ENCODE measurements at regions not wholly inside any gene's neighbourhood (a gene's known extent, or its start where the extent isn't known, plus 50 kb on each side); places are given as distances from the start of the nearest gene placed in this dataset.
A peak's percentile ranks its signal among the peaks of the same experiment; 100 is the strongest.

- no peak overlapping the region for H3K4me3 ChIP-seq (ENCODE audit: low read length)
- H3K27me3 ChIP-seq (ENCODE audit: insufficient read depth, low read length) = peaks cover 19% of the 10 kb centered on the region
- no peaks in the 10 kb centered on the region for H3K9me3 ChIP-seq (ENCODE audit: insufficient read depth, low read depth, low read length)
- no peak overlapping the region for H3K27ac ChIP-seq (ENCODE audit: low read depth, low read length)
- no peaks in the 10 kb centered on the region for H3K36me3 ChIP-seq (ENCODE audit: insufficient read depth, low read length)
- no peak overlapping the region for H3K9ac ChIP-seq (ENCODE audit: low read depth, low read length)
- no peaks in the 10 kb centered on the region for H3K4me1 ChIP-seq (ENCODE audit: insufficient read depth, low read length)
Observed at GRCh38 chr7:18081617-18082016, 54.0 kb upstream of the PRPS1L1 start.

GRCh38 chr7:18082169-18082568 is 54.5 kb upstream of the PRPS1L1 start:
- H3K4me3 ChIP-seq (ENCODE audit: low read length) = no peak overlapping the region
- 98% methylated on average over 2 of the region's 2 CpGs for WGBS
- no peak overlapping the region for H3K27ac ChIP-seq (ENCODE audit: low read depth, low read length)
- H3K4me1 ChIP-seq (ENCODE audit: insufficient read depth, low read length) = no peaks in the 10 kb centered on the region; the same call in 1 of the 2 replicates
- H3K36me3 ChIP-seq (ENCODE audit: insufficient read depth, low read length) = no peaks in the 10 kb centered on the region
- H3K27me3 ChIP-seq (ENCODE audit: insufficient read depth, low read length) = peaks cover 23% of the 10 kb centered on the region
- no peak overlapping the region for H3K9ac ChIP-seq (ENCODE audit: low read depth, low read length)
- H3K9me3 ChIP-seq (ENCODE audit: insufficient read depth, low read depth, low read length) = no peaks in the 10 kb centered on the region

- no peaks in the 10 kb centered on the region for H3K36me3 ChIP-seq (ENCODE audit: insufficient read depth, low read length)
- no peak overlapping the region for H3K27ac ChIP-seq (ENCODE audit: low read depth, low read length)
- H3K27me3 ChIP-seq (ENCODE audit: insufficient read depth, low read length) = peaks cover 63% of the 10 kb centered on the region
- under 1% methylated on average over 108 of the region's 108 CpGs for whole genome bisulfite sequencing
- H3K9ac ChIP-seq (ENCODE audit: low read depth, low read length) = no peak overlapping the region
- H3K9me3 ChIP-seq (ENCODE audit: insufficient read depth, low read depth, low read length) = no peaks in the 10 kb centered on the region
- H3K4me3 ChIP-seq (ENCODE audit: low read length) = peak overlapping the region; percentile 72
- peaks cover 4% of the 10 kb centered on the region; the same call in 1 of the 2 replicates for H3K4me1 ChIP-seq (ENCODE audit: insufficient read depth, low read length)
Observed at GRCh38 chr7:18086165-18087025, 58.7 kb upstream of the PRPS1L1 start.

- Histone ChIP-seq H3K9ac (ENCODE audit: low read depth, low read length) (no peak overlapping the region), H3K27me3 (ENCODE audit: insufficient read depth, low read length) (peaks cover 63% of the 10 kb centered on the region)
Observed at GRCh38 chr7:18087026-18087686, 59.5 kb upstream of the PRPS1L1 start.

GRCh38 chr7:18087687-18088078 is 60.0 kb upstream of the PRPS1L1 start:
- H3K9ac ChIP-seq (ENCODE audit: low read depth, low read length) = no peak overlapping the region
- peak overlapping the region; percentile 72 for H3K4me3 ChIP-seq (ENCODE audit: low read length)
- peaks cover 63% of the 10 kb centered on the region for H3K27me3 ChIP-seq (ENCODE audit: insufficient read depth, low read length)
- H3K9me3 ChIP-seq (ENCODE audit: insufficient read depth, low read depth, low read length) = no peaks in the 10 kb centered on the region
- no peaks in the 10 kb centered on the region for H3K36me3 ChIP-seq (ENCODE audit: insufficient read depth, low read length)
- H3K4me1 ChIP-seq (ENCODE audit: insufficient read depth, low read length) = peaks cover 4% of the 10 kb centered on the region; the same call in 1 of the 2 replicates
- H3K27ac ChIP-seq (ENCODE audit: low read depth, low read length) = no peak overlapping the region
- WGBS = 6% methylated on average over 14 of the region's 14 CpGs

More at GRCh38 chr7:18087026-18087686, 59.5 kb upstream of the PRPS1L1 start:
- Histone ChIP-seq H3K9me3 (ENCODE audit: insufficient read depth, low read depth, low read length) (no peaks in the 10 kb centered on the region), H3K4me1 (ENCODE audit: insufficient read depth, low read length) (peaks cover 4% of the 10 kb centered on the region; the same call in 1 of the 2 replicates), H3K36me3 (ENCODE audit: insufficient read depth, low read length) (no peaks in the 10 kb centered on the region), H3K4me3 (ENCODE audit: low read length) (peak overlapping the region; percentile 72), H3K27ac (ENCODE audit: low read depth, low read length) (no peak overlapping the region)
- WGBS = 1% methylated on average over 37 of the region's 38 CpGs

- Histone ChIP-seq H3K27me3 (ENCODE audit: insufficient read depth, low read length) (peaks cover 2% of the 10 kb centered on the region; the same call in 1 of the 2 replicates), H3K36me3 (ENCODE audit: insufficient read depth, low read length) (no peaks in the 10 kb centered on the region), H3K4me1 (ENCODE audit: insufficient read depth, low read length) (no peaks in the 10 kb centered on the region), H3K9me3 (ENCODE audit: insufficient read depth, low read depth, low read length) (no peaks in the 10 kb centered on the region), H3K4me3 (ENCODE audit: low read length) (no peak overlapping the region), H3K9ac (ENCODE audit: low read depth, low read length) (no peak overlapping the region), H3K27ac (ENCODE audit: low read depth, low read length) (no peak overlapping the region)
- WGBS = 92% methylated on average over 1 of the region's 2 CpGs
Observed at GRCh38 chr7:18096087-18096486, 68.4 kb upstream of the PRPS1L1 start.

- H3K36me3 ChIP-seq (ENCODE audit: insufficient read depth, low read length) = no peaks in the 10 kb centered on the region
- H3K9me3 ChIP-seq (ENCODE audit: insufficient read depth, low read depth, low read length) = no peaks in the 10 kb centered on the region
- WGBS = 91% methylated on average over 2 of the region's 2 CpGs
- H3K4me3 ChIP-seq (ENCODE audit: low read length) = no peak overlapping the region
- H3K4me1 ChIP-seq (ENCODE audit: insufficient read depth, low read length) = no peaks in the 10 kb centered on the region
- no peak overlapping the region for H3K27ac ChIP-seq (ENCODE audit: low read depth, low read length)
- H3K9ac ChIP-seq (ENCODE audit: low read depth, low read length) = no peak overlapping the region
- no peaks in the 10 kb centered on the region for H3K27me3 ChIP-seq (ENCODE audit: insufficient read depth, low read length)
Observed at GRCh38 chr7:18102576-18102975, 74.9 kb upstream of the PRPS1L1 start.

- no peak overlapping the region for H3K4me3 ChIP-seq (ENCODE audit: low read length)
- H3K27ac ChIP-seq (ENCODE audit: low read depth, low read length) = no peak overlapping the region
- no peaks in the 10 kb centered on the region for H3K27me3 ChIP-seq (ENCODE audit: insufficient read depth, low read length)
- H3K9ac ChIP-seq (ENCODE audit: low read depth, low read length) = no peak overlapping the region
- H3K9me3 ChIP-seq (ENCODE audit: insufficient read depth, low read depth, low read length) = no peaks in the 10 kb centered on the region
- H3K36me3 ChIP-seq (ENCODE audit: insufficient read depth, low read length) = no peaks in the 10 kb centered on the region
- 96% methylated on average over 14 of the region's 15 CpGs for whole genome bisulfite sequencing
- no peaks in the 10 kb centered on the region for H3K4me1 ChIP-seq (ENCODE audit: insufficient read depth, low read length)
Observed at GRCh38 chr7:18103436-18104218, 76.0 kb upstream of the PRPS1L1 start.

- Histone ChIP-seq H3K36me3 (ENCODE audit: insufficient read depth, low read length) (no peaks in the 10 kb centered on the region), H3K27me3 (ENCODE audit: insufficient read depth, low read length) (no peaks in the 10 kb centered on the region), H3K9ac (ENCODE audit: low read depth, low read length) (no peak overlapping the region), H3K4me3 (ENCODE audit: low read length) (no peak overlapping the region), H3K9me3 (ENCODE audit: insufficient read depth, low read depth, low read length) (no peaks in the 10 kb centered on the region), H3K4me1 (ENCODE audit: insufficient read depth, low read length) (no peaks in the 10 kb centered on the region), H3K27ac (ENCODE audit: low read depth, low read length) (no peak overlapping the region)
- WGBS = 97% methylated on average over 1 of the region's 1 CpG
Observed at GRCh38 chr7:18109762-18110161, 82.1 kb upstream of the PRPS1L1 start.

- Histone ChIP-seq H3K4me3 (ENCODE audit: low read length) (no peak overlapping the region), H3K4me1 (ENCODE audit: insufficient read depth, low read length) (no peaks in the 10 kb centered on the region), H3K36me3 (ENCODE audit: insufficient read depth, low read length) (no peaks in the 10 kb centered on the region), H3K27ac (ENCODE audit: low read depth, low read length) (no peak overlapping the region), H3K9me3 (ENCODE audit: insufficient read depth, low read depth, low read length) (no peaks in the 10 kb centered on the region), H3K9ac (ENCODE audit: low read depth, low read length) (no peak overlapping the region), H3K27me3 (ENCODE audit: insufficient read depth, low read length) (no peaks in the 10 kb centered on the region)
- no CpG with 5 or more reads among the region's 1 CpG for WGBS
Observed at GRCh38 chr7:18116661-18117060, 89.0 kb upstream of the PRPS1L1 start.

- H3K9ac ChIP-seq (ENCODE audit: low read depth, low read length) = no peak overlapping the region
- H3K4me3 ChIP-seq (ENCODE audit: low read length) = no peak overlapping the region
- H3K27ac ChIP-seq (ENCODE audit: low read depth, low read length) = no peak overlapping the region
- no peaks in the 10 kb centered on the region for H3K9me3 ChIP-seq (ENCODE audit: insufficient read depth, low read depth, low read length)
- H3K27me3 ChIP-seq (ENCODE audit: insufficient read depth, low read length) = no peaks in the 10 kb centered on the region
- WGBS = 88% methylated on average over 3 of the region's 3 CpGs
- H3K4me1 ChIP-seq (ENCODE audit: insufficient read depth, low read length) = no peaks in the 10 kb centered on the region
- H3K36me3 ChIP-seq (ENCODE audit: insufficient read depth, low read length) = no peaks in the 10 kb centered on the region
Observed at GRCh38 chr7:18117482-18117881, 89.8 kb upstream of the PRPS1L1 start.

Measured in HUES64 (cell line).